ENCODE measurements at regions not wholly inside any gene's neighbourhood (a gene's known extent, or its start where the extent isn't known, plus 50 kb on each side); places are given as distances from the start of the nearest gene placed in this dataset.

DNA sequence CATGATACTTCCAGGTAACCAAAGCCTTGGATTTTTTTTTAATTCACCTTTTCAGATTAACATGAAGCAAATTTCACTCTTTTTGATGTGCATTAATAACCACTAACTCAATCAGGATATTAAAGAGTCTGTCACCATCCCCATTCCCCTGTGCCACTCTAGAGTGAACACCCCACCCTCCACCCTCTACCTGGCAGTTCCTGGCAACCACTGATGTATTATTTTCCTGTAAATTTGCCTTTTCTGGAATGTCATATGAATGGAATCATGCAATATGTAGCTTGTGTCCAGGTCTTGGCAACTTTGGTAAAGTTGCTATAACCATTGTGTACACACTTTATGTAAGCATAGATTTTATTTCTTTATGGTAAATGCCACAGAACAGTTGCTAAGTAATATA is 627.6 kb downstream of the MCTP2 start:
- POLR2A ChIA-PET (ENCODE audit: partially characterized antibody) = no interaction called here
- TF ChIP-seq NANOG (IDR thresholded peaks at IDR 0.05; ENCODE audit: insufficient read depth, low read depth, low read length, poor library complexity, severe bottlenecking) (no peak), HDAC6 (IDR thresholded peaks at IDR 0.05; ENCODE audit: low read depth, low read length) (no peak), POLR2A (IDR thresholded peaks at IDR 0.05; ENCODE audit: control extremely low read depth in 1 of 2, low read depth in 2 of 2, low read length in 2 of 2) (no peak), ZNF274 (IDR thresholded peaks at IDR 0.05; ENCODE audit: borderline replicate concordance, extremely low read depth, low read length) (no peak), RFX5 (IDR thresholded peaks at IDR 0.05; ENCODE audit: borderline replicate concordance, low read depth, low read length) (no peak), CTBP2 (IDR thresholded peaks at IDR 0.05; ENCODE audit: borderline replicate concordance, insufficient read depth, insufficient read length, low read length) (no peak), KDM1A (IDR thresholded peaks at IDR 0.05; ENCODE audit: borderline replicate concordance, low read length) (no peak), SIRT6 (IDR thresholded peaks at IDR 0.05; ENCODE audit: low read length) (no peak), KDM5A (IDR thresholded peaks at IDR 0.05; ENCODE audit: low read length) (no peak), CHD1 (IDR thresholded peaks at IDR 0.05; ENCODE audit: low read depth, low read length) (no peak), SIN3A (conservative IDR thresholded peaks at IDR 0.05 in 1 of 2, IDR thresholded peaks at IDR 0.05 in 1 of 2; ENCODE audit: low read depth in 1 of 2, low read length in 2 of 2) (no peak)

More for the DNA sequence above, 627.6 kb downstream of the MCTP2 start:
- no peak overlapping the region for H3K4me2 ChIP-seq (ENCODE audit: insufficient read depth in 1 of 2, low read depth in 2 of 2, low read length in 2 of 2)
- H3K14ac ChIP-seq (ENCODE audit: insufficient read length) = no peak overlapping the region
- H3K4ac ChIP-seq (replicated peaks; ENCODE audit: insufficient read length, low read depth, low read length) = no peak overlapping the region
- H2BK15ac ChIP-seq (ENCODE audit: low read length) = no peak overlapping the region
- H3K9me3 ChIP-seq (ENCODE audit: insufficient read depth in 2 of 2, low read depth in 1 of 2, low read length in 1 of 2) = peaks cover 0 to 3% of the 10 kb centered on the region in 2 experiments; a peak in 2 of 4 replicates
- H4K5ac ChIP-seq (ENCODE audit: insufficient read length, low read depth, low read length) = no peak overlapping the region
- no peak overlapping the region for H4K91ac ChIP-seq (replicated peaks; ENCODE audit: insufficient read length, low read length)
- FAIRE-seq = no peak
- no peak overlapping the region for H3K4me3 ChIP-seq (ENCODE audit: extremely low read depth in 1 of 4, insufficient read depth in 2 of 4, low read depth in 3 of 4, low read length in 4 of 4)
- no peaks in the 10 kb centered on the region for H3K27me3 ChIP-seq (replicated peaks in 1 of 4; ENCODE audit: control insufficient read depth in 3 of 4, extremely low read depth in 1 of 4, insufficient read depth in 3 of 4, low read length in 3 of 4)
- H3K79me1 ChIP-seq (ENCODE audit: low read depth, low read length) = no peaks in the 10 kb centered on the region
- no peak for DNase-seq (ENCODE audit: low read depth in 1 of 2, low spot score in 2 of 2)
- H3K36me3 ChIP-seq (ENCODE audit: control insufficient read depth in 2 of 4, insufficient read depth in 4 of 4, low read length in 3 of 4) = no peaks in the 10 kb centered on the region; a peak in 1 of 8 replicates
- H3K23ac ChIP-seq (ENCODE audit: insufficient read length) = no peak overlapping the region
- H2AFZ ChIP-seq (ENCODE audit: low read length) = no peak overlapping the region
- H2BK120ac ChIP-seq (replicated peaks; ENCODE audit: low read depth, low read length) = no peak overlapping the region
- H4K8ac ChIP-seq (ENCODE audit: extremely low read depth, insufficient read depth, low read length) = no peak overlapping the region
- no peak overlapping the region for H2BK12ac ChIP-seq (ENCODE audit: low read depth, low read length)
- H2BK5ac ChIP-seq (ENCODE audit: low read depth, low read length) = no peak overlapping the region
- no peak overlapping the region for H2AK5ac ChIP-seq (ENCODE audit: low read depth, low read length)
- no peaks in the 10 kb centered on the region for H3K79me2 ChIP-seq (ENCODE audit: control insufficient read depth in 1 of 2, insufficient read depth in 2 of 2, low read length in 2 of 2)
- no peak overlapping the region for H3K9ac ChIP-seq (replicated peaks in 1 of 4; ENCODE audit: extremely low read depth in 1 of 4, low read depth in 3 of 4, low read length in 3 of 4)
- no peak overlapping the region for H2BK20ac ChIP-seq (ENCODE audit: low read length)
- H3K4me1 ChIP-seq (replicated peaks in 1 of 4; ENCODE audit: control insufficient read depth in 3 of 4, insufficient read depth in 4 of 4, low read length in 3 of 4) = no peaks in the 10 kb centered on the region
- no peaks in the 10 kb centered on the region for H3K23me2 ChIP-seq (ENCODE audit: low read depth, low read length)
- no peak overlapping the region for H3K56ac ChIP-seq (replicated peaks; ENCODE audit: insufficient read length, low read depth, low read length)
- H4K20me1 ChIP-seq (replicated peaks in 1 of 2; ENCODE audit: control insufficient read depth in 1 of 2, insufficient read depth in 2 of 2, low read length in 2 of 2) = no peaks in the 10 kb centered on the region
- CTCF ChIA-PET (ENCODE audit: partially characterized antibody) = no interaction called here
- no peak overlapping the region for H3K18ac ChIP-seq (ENCODE audit: extremely low read depth, low read length)
- H3K27ac ChIP-seq (ENCODE audit: low read depth, low read length) = no peak overlapping the region

Measured in H1 (cell line).